ENCODE measurements at regions not wholly inside any gene's neighbourhood (a gene's known extent, or its start where the extent isn't known, plus 50 kb on each side); places are given as distances from the start of the nearest gene placed in this dataset.

DNA sequence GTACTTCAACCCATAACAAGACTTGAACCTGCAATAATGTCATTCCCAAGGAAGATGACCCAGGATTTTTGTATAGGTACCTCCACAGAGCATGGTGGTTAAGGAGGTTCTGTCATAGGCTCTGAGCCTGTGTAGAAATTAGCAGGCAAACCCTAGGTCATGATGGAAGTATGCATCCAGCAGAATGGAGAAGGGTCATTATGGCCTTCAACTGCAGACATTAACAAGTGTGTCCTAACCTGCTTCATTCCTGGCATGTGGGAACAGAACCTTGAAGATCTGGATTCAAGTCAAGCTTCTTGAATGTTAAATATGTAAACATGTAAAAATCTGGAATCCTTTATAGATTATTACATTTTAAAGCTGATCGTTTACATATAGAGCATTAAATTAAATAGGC is 116.2 kb upstream of the SLC38A4 start:
- CTCF ChIA-PET, result interaction anchor here (0.6 kb wide), 1 partner anchor 260 kb away, joined by 3 read pairs; no protein-coding TSS in a partner anchor
- no peaks in the 10 kb centered on the region for H3K4me1 ChIP-seq (ENCODE audit: control insufficient read depth in 2 of 2, insufficient read depth in 2 of 2, low read length in 2 of 2)

DNA sequence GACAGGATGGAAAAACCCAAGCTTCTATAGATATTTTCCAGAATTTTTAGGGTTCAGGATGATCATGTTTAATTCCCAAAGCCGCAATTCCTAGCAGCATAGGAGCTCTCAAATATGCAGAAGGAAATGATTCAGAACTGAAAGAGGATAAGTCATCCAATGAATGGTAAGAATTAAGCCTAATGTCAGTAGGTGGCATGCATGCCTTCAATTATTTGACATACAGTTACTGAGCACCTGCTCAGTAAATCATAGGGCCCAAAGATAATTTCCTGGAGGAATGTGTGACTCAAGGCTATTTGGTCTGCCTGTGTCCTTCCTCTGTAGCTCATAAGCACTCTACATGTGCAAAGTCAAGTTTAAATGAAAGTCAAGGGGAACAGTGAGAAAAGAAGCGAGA is 116.8 kb upstream of the SLC38A4 start:
- Histone ChIP-seq H3K4me3 (ENCODE audit: low read length) (no peak overlapping the region), H3K4me1 (ENCODE audit: control insufficient read depth in 2 of 2, insufficient read depth in 2 of 2, low read length in 2 of 2) (no peaks in the 10 kb centered on the region), H3K9me3 (ENCODE audit: control insufficient read depth in 2 of 3, low read length in 3 of 3) (no peaks in the 10 kb centered on the region), H3K36me3 (ENCODE audit: control insufficient read depth in 2 of 3, insufficient read depth in 3 of 3, low read length in 3 of 3) (no peaks in the 10 kb centered on the region), H3K27me3 (ENCODE audit: control insufficient read depth in 2 of 2, insufficient read depth in 2 of 2, low read length in 2 of 2) (no peaks in the 10 kb centered on the region), H3K27ac (ENCODE audit: low read depth, low read length) (no peak overlapping the region)
- Mint-ChIP-seq H3K4me3 (no peak overlapping the region), H3K4me1 (no peaks in the 10 kb centered on the region), H3K27ac (no peak overlapping the region), H3K27me3 (peaks cover 0 to 10% (median 6%) of the 10 kb centered on the region in 5 donors), H3K9me3 (no peaks in the 10 kb centered on the region), H3K36me3 (no peaks in the 10 kb centered on the region)
- POLR2A ChIA-PET, result no interaction called here
- CTCF ChIA-PET, result interaction anchor here (0.6 kb wide), 1 partner anchor 618 kb away, joined by 3 read pairs; no protein-coding TSS in a partner anchor
- no peak for DNase-seq
- intact Hi-C loops (cut with micrococcal nuclease), result no loop called here
- ATAC-seq, result no peak

More for the DNA sequence above, 116.2 kb upstream of the SLC38A4 start:
- H3K27me3 Mint-ChIP-seq, result peaks cover 0 to 10% (median 8%) of the 10 kb centered on the region in 5 donors
- no peak overlapping the region for H3K4me3 Mint-ChIP-seq
- H3K36me3 ChIP-seq (ENCODE audit: control insufficient read depth in 2 of 3, insufficient read depth in 3 of 3, low read length in 3 of 3), result no peaks in the 10 kb centered on the region
- no peaks in the 10 kb centered on the region for H3K4me1 Mint-ChIP-seq
- H3K36me3 Mint-ChIP-seq, result no peaks in the 10 kb centered on the region
- intact Hi-C loops (cut with micrococcal nuclease), result no loop called here
- no peaks in the 10 kb centered on the region for H3K9me3 ChIP-seq (ENCODE audit: control insufficient read depth in 2 of 3, low read length in 3 of 3)
- DNase-seq, result no peak
- POLR2A ChIA-PET, result no interaction called here
- no peak overlapping the region for H3K4me3 ChIP-seq (ENCODE audit: low read length)
- no peaks in the 10 kb centered on the region for H3K9me3 Mint-ChIP-seq
- ATAC-seq, result no peak
- no peaks in the 10 kb centered on the region for H3K27me3 ChIP-seq (ENCODE audit: control insufficient read depth in 2 of 2, insufficient read depth in 2 of 2, low read length in 2 of 2)
- no peak overlapping the region for H3K27ac ChIP-seq (ENCODE audit: low read depth, low read length)
- H3K27ac Mint-ChIP-seq, result no peak overlapping the region

DNA sequence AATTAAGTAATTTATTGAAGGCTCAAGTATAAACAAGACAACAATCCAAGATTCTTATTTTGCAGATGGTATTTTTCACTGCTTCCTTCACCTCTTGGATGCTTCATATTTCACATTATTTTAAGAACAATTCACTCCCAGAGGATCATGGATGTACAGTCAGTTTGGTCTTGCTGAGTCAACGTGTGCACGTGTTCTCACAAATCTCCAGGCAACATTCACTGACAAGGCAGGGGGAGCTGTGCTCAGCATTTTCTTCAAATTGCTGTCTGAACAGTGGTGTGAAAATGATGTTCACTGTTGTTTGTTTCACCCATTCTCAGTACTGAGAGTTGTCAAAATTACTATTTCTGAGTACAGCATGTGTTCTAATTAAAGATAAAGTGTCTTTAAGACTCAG is 118.3 kb upstream of the SLC38A4 start:
- intact Hi-C loops (cut with micrococcal nuclease), result no loop called here
- DNase-seq (no peak), ATAC-seq (no peak)
- no peaks in the 10 kb centered on the region for H3K27me3 ChIP-seq (ENCODE audit: control insufficient read depth in 2 of 2, insufficient read depth in 2 of 2, low read length in 2 of 2)
- H3K4me3 Mint-ChIP-seq, result no peak overlapping the region
- H3K27ac Mint-ChIP-seq, result no peak overlapping the region
- no peak overlapping the region for H3K4me3 ChIP-seq (ENCODE audit: low read length)
- no peaks in the 10 kb centered on the region for H3K9me3 Mint-ChIP-seq
- H3K36me3 ChIP-seq (ENCODE audit: control insufficient read depth in 2 of 3, insufficient read depth in 3 of 3, low read length in 3 of 3), result no peaks in the 10 kb centered on the region
- H3K27ac ChIP-seq (ENCODE audit: low read depth, low read length), result no peak overlapping the region
- H3K27me3 Mint-ChIP-seq, result peaks cover 0 to 3% (median 0%) of the 10 kb centered on the region in 5 donors
- H3K9me3 ChIP-seq (ENCODE audit: control insufficient read depth in 2 of 3, low read length in 3 of 3), result no peaks in the 10 kb centered on the region
- ChIA-PET POLR2A (no interaction called here), CTCF (no interaction called here)
- H3K36me3 Mint-ChIP-seq, result no peaks in the 10 kb centered on the region
- H3K4me1 Mint-ChIP-seq, result no peaks in the 10 kb centered on the region
- H3K4me1 ChIP-seq (ENCODE audit: control insufficient read depth in 2 of 2, insufficient read depth in 2 of 2, low read length in 2 of 2), result no peaks in the 10 kb centered on the region

DNA sequence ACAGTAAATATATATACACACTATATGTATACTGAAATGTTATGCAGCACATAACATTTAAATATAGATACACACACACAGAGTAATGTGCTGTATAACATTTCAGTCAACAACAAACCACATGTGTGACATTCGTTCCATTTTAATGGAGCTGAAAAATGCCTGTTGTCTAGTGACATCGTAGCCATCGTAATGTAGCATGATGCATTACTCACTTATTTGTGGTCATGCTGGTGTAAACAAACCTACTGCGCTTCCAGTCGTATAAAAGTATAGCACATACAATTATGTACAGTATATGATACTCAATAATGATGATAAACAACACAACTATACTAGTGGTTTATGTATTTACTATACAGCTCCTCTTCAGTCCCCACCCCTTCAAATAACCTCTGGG is 119.0 kb upstream of the SLC38A4 start:
- H3K36me3 Mint-ChIP-seq, result no peaks in the 10 kb centered on the region
- no peak for ATAC-seq
- Histone ChIP-seq H3K27ac (ENCODE audit: low read depth, low read length) (no peak overlapping the region), H3K36me3 (ENCODE audit: control insufficient read depth in 2 of 3, insufficient read depth in 3 of 3, low read length in 3 of 3) (no peaks in the 10 kb centered on the region), H3K4me3 (ENCODE audit: low read length) (no peak overlapping the region), H3K9me3 (ENCODE audit: control insufficient read depth in 2 of 3, low read length in 3 of 3) (no peaks in the 10 kb centered on the region), H3K4me1 (ENCODE audit: control insufficient read depth in 2 of 2, insufficient read depth in 2 of 2, low read length in 2 of 2) (no peaks in the 10 kb centered on the region), H3K27me3 (ENCODE audit: control insufficient read depth in 2 of 2, insufficient read depth in 2 of 2, low read length in 2 of 2) (no peaks in the 10 kb centered on the region)
- no peak overlapping the region for H3K27ac Mint-ChIP-seq
- CTCF ChIA-PET, result no interaction called here
- no peaks in the 10 kb centered on the region for H3K9me3 Mint-ChIP-seq
- no peak overlapping the region for H3K4me3 Mint-ChIP-seq
- DNase-seq, result no peak
- POLR2A ChIA-PET, result no interaction called here
- H3K27me3 Mint-ChIP-seq, result peaks cover 0 to 3% (median 0%) of the 10 kb centered on the region in 5 donors
- intact Hi-C loops (cut with micrococcal nuclease), result no loop called here
- H3K4me1 Mint-ChIP-seq, result no peaks in the 10 kb centered on the region

DNA sequence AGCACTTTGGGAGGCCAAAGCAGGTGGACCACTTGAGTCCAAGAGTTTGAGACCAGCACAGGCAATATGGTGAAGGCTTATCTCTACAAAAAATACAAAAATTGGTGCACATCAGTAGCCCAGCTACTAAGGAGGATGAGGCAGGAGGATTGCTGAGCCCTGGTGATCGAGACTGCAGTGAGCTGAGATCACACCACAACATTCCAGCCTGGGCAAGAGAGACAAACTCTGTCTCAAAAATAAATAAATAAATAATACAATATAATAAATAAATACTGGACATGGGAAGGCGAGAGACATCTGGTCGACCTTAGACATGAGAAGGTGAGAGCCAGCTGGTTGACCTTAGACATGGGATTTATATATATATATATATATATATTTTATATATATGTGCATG is 119.8 kb upstream of the SLC38A4 start:
- H3K4me3 Mint-ChIP-seq, result no peak overlapping the region
- DNase-seq (no peak), ATAC-seq (no peak)
- Histone ChIP-seq H3K4me1 (ENCODE audit: control insufficient read depth in 2 of 2, insufficient read depth in 2 of 2, low read length in 2 of 2) (no peaks in the 10 kb centered on the region), H3K36me3 (ENCODE audit: control insufficient read depth in 2 of 3, insufficient read depth in 3 of 3, low read length in 3 of 3) (no peaks in the 10 kb centered on the region), H3K4me3 (ENCODE audit: low read length) (no peak overlapping the region), H3K27ac (ENCODE audit: low read depth, low read length) (no peak overlapping the region), H3K9me3 (ENCODE audit: control insufficient read depth in 2 of 3, low read length in 3 of 3) (no peaks in the 10 kb centered on the region), H3K27me3 (ENCODE audit: control insufficient read depth in 2 of 2, insufficient read depth in 2 of 2, low read length in 2 of 2) (no peaks in the 10 kb centered on the region)
- H3K9me3 Mint-ChIP-seq, result no peaks in the 10 kb centered on the region
- CTCF ChIA-PET, result no interaction called here
- H3K36me3 Mint-ChIP-seq, result no peaks in the 10 kb centered on the region
- H3K27me3 Mint-ChIP-seq, result peaks cover 0 to 3% (median 0%) of the 10 kb centered on the region in 5 donors
- intact Hi-C loops (cut with micrococcal nuclease), result no loop called here
- H3K27ac Mint-ChIP-seq, result no peak overlapping the region
- H3K4me1 Mint-ChIP-seq, result no peaks in the 10 kb centered on the region
- POLR2A ChIA-PET, result no interaction called here

DNA sequence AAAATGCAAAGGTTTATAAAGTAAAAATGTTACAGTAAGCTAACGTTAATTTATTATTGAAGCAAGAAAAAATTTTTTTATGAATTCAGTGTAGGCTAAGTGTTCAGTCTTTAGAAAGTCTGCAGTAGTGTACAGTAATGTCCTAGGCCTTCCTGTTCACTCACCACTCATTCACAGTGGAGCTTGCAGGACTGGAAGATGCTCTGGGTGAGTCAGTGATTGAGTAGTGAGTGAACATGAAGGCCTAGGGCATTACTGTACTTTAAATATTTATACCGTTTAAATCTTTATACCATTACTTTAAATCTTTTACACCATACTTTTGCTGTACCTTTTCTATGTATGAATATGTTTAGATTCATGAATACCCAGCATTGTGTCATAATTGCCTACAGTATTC is 120.3 kb upstream of the SLC38A4 start:
- no peaks in the 10 kb centered on the region for H3K27me3 ChIP-seq (ENCODE audit: control insufficient read depth in 2 of 2, insufficient read depth in 2 of 2, low read length in 2 of 2)
- no peak overlapping the region for H3K27ac ChIP-seq (ENCODE audit: low read depth, low read length)
- intact Hi-C loops (cut with micrococcal nuclease), result no loop called here
- no peaks in the 10 kb centered on the region for H3K4me1 ChIP-seq (ENCODE audit: control insufficient read depth in 2 of 2, insufficient read depth in 2 of 2, low read length in 2 of 2)
- H3K4me3 ChIP-seq (ENCODE audit: low read length), result no peak overlapping the region
- Mint-ChIP-seq H3K36me3 (no peaks in the 10 kb centered on the region), H3K4me3 (no peak overlapping the region), H3K4me1 (no peaks in the 10 kb centered on the region), H3K27ac (no peak overlapping the region), H3K9me3 (no peaks in the 10 kb centered on the region), H3K27me3 (peaks cover 0 to 4% (median 0%) of the 10 kb centered on the region in 5 donors)
- ATAC-seq (no peak), DNase-seq (no peak)
- H3K9me3 ChIP-seq (ENCODE audit: control insufficient read depth in 2 of 3, low read length in 3 of 3), result no peaks in the 10 kb centered on the region
- POLR2A ChIA-PET, result no interaction called here
- CTCF ChIA-PET, result no interaction called here
- H3K36me3 ChIP-seq (ENCODE audit: control insufficient read depth in 2 of 3, insufficient read depth in 3 of 3, low read length in 3 of 3), result no peaks in the 10 kb centered on the region

DNA sequence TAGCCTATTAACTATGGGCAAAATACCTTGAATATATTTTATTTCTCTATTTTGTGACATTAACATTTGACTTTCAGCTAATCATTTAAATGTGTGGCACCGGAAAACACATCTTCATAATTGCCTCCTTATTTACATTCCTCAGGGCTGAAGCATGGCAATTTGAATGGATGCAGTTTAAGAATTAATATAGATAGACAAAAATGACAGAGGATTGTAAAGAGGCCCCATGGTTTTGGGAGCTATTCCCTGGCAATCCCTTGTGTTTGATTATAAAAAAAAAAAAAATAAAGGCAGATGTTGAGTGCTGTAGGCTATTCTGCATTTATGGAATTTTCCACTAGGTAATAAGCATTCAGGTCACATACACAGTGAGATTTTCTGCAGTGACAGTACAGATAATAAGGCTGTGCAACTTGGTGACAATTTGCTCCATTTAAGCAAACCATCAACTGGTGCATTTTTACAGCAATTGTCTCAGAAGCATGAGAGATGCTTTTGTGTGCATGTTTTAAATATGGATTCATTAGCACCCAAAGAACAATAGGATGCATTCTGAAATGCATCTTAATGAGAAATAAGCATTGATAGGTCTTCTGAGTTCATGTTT is 123.2 kb upstream of the SLC38A4 start:
- Mint-ChIP-seq H3K4me3 (no peak overlapping the region), H3K4me1 (no peaks in the 10 kb centered on the region), H3K27me3 (peaks cover 0 to 12% (median 10%) of the 10 kb centered on the region in 5 donors), H3K27ac (no peak overlapping the region), H3K9me3 (no peaks in the 10 kb centered on the region), H3K36me3 (no peaks in the 10 kb centered on the region)
- ATAC-seq (no peak), DNase-seq (no peak)
- Histone ChIP-seq H3K27ac (ENCODE audit: low read depth, low read length) (no peak overlapping the region), H3K4me3 (ENCODE audit: low read length) (no peak overlapping the region), H3K4me1 (ENCODE audit: control insufficient read depth in 2 of 2, insufficient read depth in 2 of 2, low read length in 2 of 2) (no peaks in the 10 kb centered on the region), H3K27me3 (ENCODE audit: control insufficient read depth in 2 of 2, insufficient read depth in 2 of 2, low read length in 2 of 2) (no peaks in the 10 kb centered on the region), H3K9me3 (ENCODE audit: control insufficient read depth in 2 of 3, low read length in 3 of 3) (no peaks in the 10 kb centered on the region), H3K36me3 (ENCODE audit: control insufficient read depth in 2 of 3, insufficient read depth in 3 of 3, low read length in 3 of 3) (no peaks in the 10 kb centered on the region)
- intact Hi-C loops (cut with micrococcal nuclease), result no loop called here
- ChIA-PET POLR2A (interaction anchor here (0.7 kb wide), 1 partner anchor 623 kb away, joined by 7 read pairs; no protein-coding TSS in a partner anchor), CTCF (no interaction called here)

Measured in naive thymus-derived CD4-positive, alpha-beta T cell (primary cell).